Activated CD8-positive, alpha-beta T cell treated with anti-CD3 and anti-CD28 coated beads for 36 hours (primary cell): ENCODE measurements at regions not wholly inside any gene's neighbourhood (a gene's known extent, or its start where the extent isn't known, plus 50 kb on each side); places are given as distances from the start of the nearest gene placed in this dataset.

Source experiments
- ATAC-seq: fragments of 200-7000 bp; cut with Tn5 transposase; one replicate; pipeline ENCODE4 v1.10.0; 2021; ENCODE audit warnings: mild to moderate bottlenecking, moderate library complexity
- CTCF ChIA-PET: fragments of 350-600 bp; sonication (Branson Sonifier 250); formaldehyde crosslinking; loops from one replicate; lab custom pipeline; 2021; ENCODE audit warnings: antibody characterized with exemption; lab: Charles Lee
- POLR2A ChIA-PET: fragments of 350-600 bp; sonication (Branson Sonifier 250); formaldehyde crosslinking; loops from one replicate; lab custom pipeline; 2021; ENCODE audit warnings: antibody characterized with exemption; lab: Charles Lee
- DNase-seq: peaks from one replicate; pipeline ENCODE4 v3.0.0-alpha.2; 2020
- H3K27ac Mint-ChIP-seq: one replicate; pipeline ENCODE4 v1.8.0; 2021; ENCODE audit warnings: mild to moderate bottlenecking, mixed read lengths
- H3K27me3 Mint-ChIP-seq: one replicate; pipeline ENCODE4 v1.8.0; 2021; ENCODE audit warnings: mixed read lengths
- H3K36me3 Mint-ChIP-seq: one replicate; pipeline ENCODE4 v1.8.0; 2021; ENCODE audit warnings: low read depth, mixed read lengths
- H3K4me1 Mint-ChIP-seq: one replicate; pipeline ENCODE4 v1.8.0; 2021; ENCODE audit warnings: low read depth, mixed read lengths
- H3K4me3 Mint-ChIP-seq: one replicate; pipeline ENCODE4 v1.8.0; 2021; ENCODE audit warnings: mild to moderate bottlenecking, moderate library complexity, mixed read lengths
- H3K9me3 Mint-ChIP-seq: one replicate; pipeline ENCODE4 v1.8.0; 2021; ENCODE audit warnings: mixed read lengths
- intact Hi-C: fragments of 100-400 bp; cut with micrococcal nuclease; formaldehyde crosslinking; loops from one replicate; pipeline ENCODE4 v1.10.0; 2022
- TF ChIP-seq, protein P1 (sequence below): fragments of 200-600 bp; IDR thresholded peaks from one replicate; pipeline ENCODE4 v1.8.0; 2022; ENCODE audit warnings: antibody characterized with exemption, mild to moderate bottlenecking

DNA sequence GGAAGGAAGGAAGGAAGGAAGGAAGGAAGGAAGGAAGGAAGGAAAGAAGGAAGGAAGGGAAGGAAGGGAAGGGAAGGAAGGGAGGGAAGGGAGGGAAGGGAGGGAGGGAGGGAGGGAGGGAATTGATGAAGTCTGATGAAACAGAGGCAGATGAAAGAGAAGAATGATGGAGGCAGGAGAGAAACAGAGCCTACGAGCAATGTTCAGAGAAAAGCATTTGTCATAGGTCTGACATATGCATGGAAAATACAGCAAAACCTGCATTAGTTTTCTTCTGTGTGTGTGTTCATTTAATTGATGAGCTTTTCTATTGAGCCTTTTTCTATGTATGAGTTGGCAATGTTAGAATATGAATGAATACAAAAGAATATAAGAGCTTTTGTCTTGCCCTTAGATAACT lies 343.4 kb downstream of the GXYLT1 start:
- intact Hi-C loops, result no loop called here
- ChIA-PET POLR2A (no interaction called here), CTCF (no interaction called here)
- no peaks in the 10 kb centered on the region for H3K4me1 Mint-ChIP-seq
- no peaks in the 10 kb centered on the region for H3K27me3 Mint-ChIP-seq
- H3K4me3 Mint-ChIP-seq, result no peak overlapping the region
- DNase-seq (no peak), ATAC-seq (no peak)
- no peaks in the 10 kb centered on the region for H3K36me3 Mint-ChIP-seq
- H3K9me3 Mint-ChIP-seq, result no peaks in the 10 kb centered on the region
- no peak overlapping the region for H3K27ac Mint-ChIP-seq
- TF ChIP-seq, protein P1, sequence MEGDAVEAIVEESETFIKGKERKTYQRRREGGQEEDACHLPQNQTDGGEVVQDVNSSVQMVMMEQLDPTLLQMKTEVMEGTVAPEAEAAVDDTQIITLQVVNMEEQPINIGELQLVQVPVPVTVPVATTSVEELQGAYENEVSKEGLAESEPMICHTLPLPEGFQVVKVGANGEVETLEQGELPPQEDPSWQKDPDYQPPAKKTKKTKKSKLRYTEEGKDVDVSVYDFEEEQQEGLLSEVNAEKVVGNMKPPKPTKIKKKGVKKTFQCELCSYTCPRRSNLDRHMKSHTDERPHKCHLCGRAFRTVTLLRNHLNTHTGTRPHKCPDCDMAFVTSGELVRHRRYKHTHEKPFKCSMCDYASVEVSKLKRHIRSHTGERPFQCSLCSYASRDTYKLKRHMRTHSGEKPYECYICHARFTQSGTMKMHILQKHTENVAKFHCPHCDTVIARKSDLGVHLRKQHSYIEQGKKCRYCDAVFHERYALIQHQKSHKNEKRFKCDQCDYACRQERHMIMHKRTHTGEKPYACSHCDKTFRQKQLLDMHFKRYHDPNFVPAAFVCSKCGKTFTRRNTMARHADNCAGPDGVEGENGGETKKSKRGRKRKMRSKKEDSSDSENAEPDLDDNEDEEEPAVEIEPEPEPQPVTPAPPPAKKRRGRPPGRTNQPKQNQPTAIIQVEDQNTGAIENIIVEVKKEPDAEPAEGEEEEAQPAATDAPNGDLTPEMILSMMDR, result no peak

DNA sequence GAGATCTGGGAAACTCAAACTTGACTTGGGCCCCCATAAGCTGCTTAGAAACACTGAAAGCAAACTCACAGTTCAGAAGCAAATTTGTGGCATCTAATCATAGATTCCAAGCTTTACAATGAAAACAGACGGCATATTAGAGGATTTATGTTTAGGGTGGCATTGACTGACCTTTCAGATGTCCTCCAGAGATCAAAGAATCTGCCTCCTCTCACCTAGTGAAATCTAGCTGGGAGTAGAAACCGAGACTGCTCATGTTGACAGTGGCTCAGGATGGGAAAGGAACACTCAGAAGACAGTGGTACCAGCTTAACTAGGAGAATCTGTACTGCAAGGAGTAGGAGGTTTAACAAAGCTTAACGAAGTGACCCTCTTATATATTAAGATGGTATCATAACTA lies 345.0 kb downstream of the GXYLT1 start:
- ChIA-PET POLR2A (no interaction called here), CTCF (no interaction called here)
- intact Hi-C loops, result no loop called here
- Mint-ChIP-seq H3K4me3 (no peak overlapping the region), H3K27me3 (peaks cover 2% of the 10 kb centered on the region), H3K4me1 (no peaks in the 10 kb centered on the region), H3K27ac (no peak overlapping the region), H3K9me3 (no peaks in the 10 kb centered on the region), H3K36me3 (no peaks in the 10 kb centered on the region)
- TF ChIP-seq, protein P1, result no peak
- ATAC-seq, result no peak
- no peak for DNase-seq

DNA sequence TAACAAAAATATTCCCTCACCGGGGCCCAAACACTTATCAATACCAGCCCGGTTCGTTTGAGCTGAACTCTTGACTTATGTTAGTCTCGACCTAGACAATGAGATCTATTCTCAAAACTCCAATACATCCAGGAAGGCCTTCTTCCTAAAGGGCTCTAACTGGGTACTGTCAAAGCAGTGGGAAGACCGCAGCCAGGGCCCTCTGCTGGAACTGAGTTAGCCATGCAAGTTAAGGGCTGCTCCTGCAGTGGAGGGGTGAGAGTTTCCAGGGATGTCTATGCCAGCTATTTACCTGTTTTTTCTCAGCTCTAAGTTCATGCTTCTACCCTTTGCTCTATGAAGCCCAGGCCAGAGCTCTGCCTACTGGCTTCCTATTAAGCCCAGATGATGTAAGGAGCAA lies 348.8 kb downstream of the GXYLT1 start:
- Mint-ChIP-seq H3K36me3 (no peaks in the 10 kb centered on the region), H3K4me1 (no peaks in the 10 kb centered on the region), H3K9me3 (peaks cover 2% of the 10 kb centered on the region), H3K4me3 (no peak overlapping the region), H3K27ac (no peak overlapping the region), H3K27me3 (peaks cover 2% of the 10 kb centered on the region)
- TF ChIP-seq, protein P1, result no peak
- CTCF ChIA-PET, result no interaction called here
- POLR2A ChIA-PET, result no interaction called here
- DNase-seq (no peak), ATAC-seq (no peak)
- intact Hi-C loops, result no loop called here

DNA sequence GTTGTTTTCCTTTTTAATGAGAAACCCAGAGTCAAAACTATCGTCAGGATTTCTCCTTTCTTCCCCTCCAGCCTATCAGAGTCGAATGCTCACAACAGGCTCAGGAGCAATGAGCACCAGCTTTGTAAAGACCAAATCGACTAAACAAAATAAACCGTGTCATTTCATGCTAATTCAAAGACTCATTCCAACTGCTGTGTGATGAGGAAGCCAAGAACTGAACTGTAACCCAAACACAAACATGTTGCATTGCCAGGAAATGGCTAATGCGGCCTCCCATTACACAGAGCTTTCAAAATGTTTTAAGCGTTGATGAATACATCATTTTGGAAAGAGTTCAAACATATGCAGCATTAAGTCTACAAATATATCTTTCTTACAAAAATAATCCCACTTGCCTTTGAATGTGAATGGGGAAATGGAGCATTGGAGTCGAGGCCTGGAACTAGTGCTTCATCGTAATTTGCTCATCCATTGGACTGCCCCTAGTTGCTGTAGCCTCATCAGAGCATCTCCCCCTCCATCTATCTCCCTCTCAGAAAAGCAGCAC lies 349.5 kb downstream of the GXYLT1 start:
- Mint-ChIP-seq H3K4me3 (no peak overlapping the region), H3K4me1 (no peaks in the 10 kb centered on the region), H3K27me3 (peaks cover 4% of the 10 kb centered on the region), H3K27ac (no peak overlapping the region), H3K36me3 (no peaks in the 10 kb centered on the region), H3K9me3 (peaks cover 5% of the 10 kb centered on the region)
- intact Hi-C loops, result no loop called here
- TF ChIP-seq, protein P1, result no peak
- DNase-seq (no peak), ATAC-seq (no peak)
- CTCF ChIA-PET, result no interaction called here
- POLR2A ChIA-PET, result no interaction called here

DNA sequence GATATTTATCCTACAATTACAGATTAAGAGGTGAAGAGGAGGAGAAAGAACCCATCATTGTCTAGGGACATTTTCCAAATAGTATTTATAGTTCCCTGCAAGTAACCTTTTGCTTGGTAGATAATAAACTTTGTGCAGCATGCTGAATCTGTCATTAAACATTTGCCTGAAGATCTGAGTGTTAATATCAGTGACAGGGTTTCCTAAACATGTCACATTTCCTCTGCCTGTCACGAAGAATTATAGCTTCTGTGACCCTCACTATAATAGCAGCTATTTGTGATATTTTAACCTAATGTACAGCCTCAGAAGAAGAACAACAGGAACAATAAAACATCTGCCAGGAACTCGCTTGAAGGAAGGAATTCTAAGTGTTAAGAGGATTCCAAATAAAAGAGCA lies 350.3 kb downstream of the GXYLT1 start:
- CTCF ChIA-PET, result no interaction called here
- ATAC-seq (no peak), DNase-seq (no peak)
- intact Hi-C loops, result no loop called here
- Mint-ChIP-seq H3K4me3 (no peak overlapping the region), H3K27me3 (peaks cover 4% of the 10 kb centered on the region), H3K9me3 (peaks cover 5% of the 10 kb centered on the region), H3K27ac (no peak overlapping the region), H3K36me3 (no peaks in the 10 kb centered on the region), H3K4me1 (no peaks in the 10 kb centered on the region)
- TF ChIP-seq, protein P1, result no peak
- POLR2A ChIA-PET, result no interaction called here
